A549 (cell line): ENCODE measurements at regions not wholly inside any gene's neighbourhood (a gene's known extent, or its start where the extent isn't known, plus 50 kb on each side); places are given as distances from the start of the nearest gene placed in this dataset.

Source experiments
- ATAC-seq, 2 experiments: fragments of 200-7000 bp in 1 of 2; fragments of >200 bp in 1 of 2; cut with Nextera tagmentation in 1 of 2; cut with Tn5 transposase in 1 of 2; 3 replicates each; pipeline versions ENCODE4 v1.8.0 to v1.9.1; 2018 to 2020; ENCODE audit warnings: mild to moderate bottlenecking in 1 of 2, moderate library complexity in 1 of 2
- CTCF ChIA-PET: fragments of 300-600 bp; sonication (Branson Sonifier 250); formaldehyde crosslinking; extraction: SDS; loops from one replicate; lab custom pipeline; 2021; ENCODE audit warnings: antibody characterized with exemption, inconsistent platforms; lab: Yijun Ruan, JAX
- POLR2A ChIA-PET: fragments of 350-600 bp; formaldehyde crosslinking; extraction: SDS; loops from one replicate; lab custom pipeline; 2021; ENCODE audit warnings: antibody characterized with exemption, inconsistent platforms; lab: Yijun Ruan, JAX
- DNase-seq, 2 experiments: peaks; one replicate each; pipeline versions ENCODE4 v3.0.0 to v3.0.0-alpha.2; 2011 to 2016; ENCODE audit warnings: low read depth in 1 of 2, low spot score in 1 of 2
- FAIRE-seq: peaks from 2 replicates; lab custom pipeline; 2011; peaks lifted over from hg19 to GRCh38; lab: Jason Lieb, UNC
- H3K27ac ChIP-seq, 2 experiments: fragments of >200 bp; sonication (Bioruptor Twin); formaldehyde crosslinking; 3 replicates each; pipeline ENCODE4 v1.5.1; 2016 to 2017
- H3K4me1 ChIP-seq: fragments of >200 bp; sonication (Bioruptor Twin); formaldehyde crosslinking; 3 replicates; pipeline ENCODE4 v1.6.1; 2016
- H3K4me2 ChIP-seq: fragments of >200 bp; sonication (Bioruptor Twin); formaldehyde crosslinking; 3 replicates; pipeline ENCODE4 v1.6.1; 2016
- H3K4me3 ChIP-seq: fragments of >200 bp; sonication (Bioruptor Twin); formaldehyde crosslinking; 3 replicates; pipeline ENCODE4 v1.5.1; 2016
- H3K9me3 ChIP-seq: fragments of >200 bp; sonication (Bioruptor Twin); formaldehyde crosslinking; 3 replicates; pipeline ENCODE4 v1.6.1; 2016
- CBX2 ChIP-seq: fragments of 200-600 bp; sonication (generic); IDR thresholded peaks from 2 replicates; pipeline ENCODE4 v1.6.1; 2016; ENCODE audit warnings: low read depth, mild to moderate bottlenecking, borderline replicate concordance
- CBX8 ChIP-seq: fragments of 200-600 bp; sonication (generic); IDR thresholded peaks from 2 replicates; pipeline ENCODE4 v1.6.1; 2016
- EHF ChIP-seq: fragments of 250-450 bp; sonication (Bioruptor Pico); IDR thresholded peaks from 2 replicates; pipeline ENCODE4 v1.5.0; 2020; ENCODE audit warnings: mild to moderate bottlenecking
- EP300 ChIP-seq, 2 experiments: fragments of >200 bp; sonication (Bioruptor Twin); formaldehyde crosslinking; IDR thresholded peaks; 2 replicates in 1 of 2; 3 replicates in 1 of 2; pipeline ENCODE4 v1.6.1; 2016 to 2017
- FOXS1 ChIP-seq: fragments of 250-450 bp; sonication (Bioruptor Pico); IDR thresholded peaks from 2 replicates; pipeline ENCODE4 v1.5.0; 2020; ENCODE audit warnings: mild to moderate bottlenecking, moderate library complexity
- HDAC2 ChIP-seq: fragments of 200-600 bp; sonication (generic); IDR thresholded peaks from 2 replicates; pipeline ENCODE4 v1.6.1; 2016
- HOXA7 ChIP-seq: fragments of 250-450 bp; sonication (Bioruptor Pico); IDR thresholded peaks from 2 replicates; pipeline ENCODE4 v1.5.0; 2020; ENCODE audit warnings: mild to moderate bottlenecking, moderate library complexity
- HOXB13 ChIP-seq: fragments of 250-450 bp; sonication (Bioruptor Pico); IDR thresholded peaks from 2 replicates; pipeline ENCODE4 v1.5.0; 2020; ENCODE audit warnings: low read depth, mild to moderate bottlenecking, moderate library complexity
- HOXB5 ChIP-seq: fragments of 250-450 bp; sonication (Bioruptor Pico); IDR thresholded peaks from 2 replicates; pipeline ENCODE4 v1.5.0; 2020; ENCODE audit warnings: mild to moderate bottlenecking, moderate library complexity
- JUN ChIP-seq, 2 experiments: fragments of >200 bp; sonication (Bioruptor Twin); formaldehyde crosslinking; IDR thresholded peaks; 2 replicates in 1 of 2; 3 replicates in 1 of 2; pipeline ENCODE4 v1.6.1; 2016 to 2017
- NR3C1 ChIP-seq: fragments of >200 bp; sonication (Bioruptor Twin); formaldehyde crosslinking; IDR thresholded peaks from 3 replicates; pipeline ENCODE4 v1.6.1; 2017
- PHF8 ChIP-seq: fragments of 200-600 bp; sonication (generic); IDR thresholded peaks from 2 replicates; pipeline ENCODE4 v1.6.1; 2016; ENCODE audit warnings: low read depth, mild to moderate bottlenecking, antibody characterized with exemption, moderate library complexity, borderline replicate concordance
- POLR2AphosphoS2 ChIP-seq: conservative IDR thresholded peaks from 2 replicates; pipeline ENCODE4 v1.6.1; 2012; ENCODE audit warnings: low read length, improper control_type of control experiment, inconsistent platforms
- RARB ChIP-seq: fragments of 250-450 bp; sonication (Bioruptor Pico); IDR thresholded peaks from 2 replicates; pipeline ENCODE4 v1.8.0; 2021; ENCODE audit warnings: mild to moderate bottlenecking, moderate library complexity
- RFX5 ChIP-seq: fragments of 450-650 bp; IDR thresholded peaks from 2 replicates; pipeline ENCODE4 v1.7.1; 2014; ENCODE audit warnings: antibody characterized with exemption, mild to moderate bottlenecking, moderate library complexity
- SMC3 ChIP-seq: fragments of >200 bp; sonication (Bioruptor Twin); formaldehyde crosslinking; IDR thresholded peaks from 3 replicates; pipeline ENCODE4 v1.6.1; 2018; ENCODE audit warnings: inconsistent platforms
- TP53 ChIP-seq: fragments of 250-450 bp; sonication (Bioruptor Pico); IDR thresholded peaks from 2 replicates; pipeline ENCODE4 v1.5.0; 2021; ENCODE audit warnings: mild to moderate bottlenecking, moderate library complexity
- ZC3H11A ChIP-seq: fragments of 450-650 bp; IDR thresholded peaks from 2 replicates; pipeline ENCODE4 v1.6.1; 2014; ENCODE audit warnings: antibody characterized with exemption, mild to moderate bottlenecking
- ZFP36 ChIP-seq: fragments of 450-650 bp; IDR thresholded peaks from 2 replicates; pipeline ENCODE4 v1.6.1; 2014; ENCODE audit warnings: borderline replicate concordance; ENCODE audit not compliant: partially characterized antibody
- ZNF302 ChIP-seq: fragments of 250-450 bp; sonication (Bioruptor Pico); IDR thresholded peaks from 2 replicates; pipeline ENCODE4 v1.9.0; 2021; ENCODE audit warnings: inconsistent platforms, mild to moderate bottlenecking, moderate library complexity
- WGBS: methylation state at CpG from one replicate; pipeline ENCODE4 v1.1.6; 2017; ENCODE audit errors: missing lambda C conversion rate; 5-methylcytosine and 5-hydroxymethylcytosine counted together
- TF ChIP-seq, protein P1 (sequence below): fragments of 200-600 bp; sonication (generic); IDR thresholded peaks from 2 replicates; pipeline ENCODE4 v1.6.1; 2016; ENCODE audit warnings: antibody characterized with exemption, mild to moderate bottlenecking, moderate library complexity
- TF ChIP-seq, protein P2 (sequence below): IDR thresholded peaks from 2 replicates; pipeline ENCODE4 v1.6.1; 2012

- no peak for ATAC-seq
- no peaks in the 10 kb centered on the region for H3K4me1 ChIP-seq
- no peak overlapping the region for H3K4me3 ChIP-seq
- no peak overlapping the region for H3K4me2 ChIP-seq
- TF ChIP-seq ZNF302 (CRISPR knock-in tag) (no peak), HDAC2 (no peak), HOXB5 (CRISPR knock-in tag) (no peak), HOXA7 (CRISPR knock-in tag) (no peak), FOXS1 (no peak), PHF8 (no peak), RFX5 (no peak), CBX2 (no peak), SMC3 (no peak), JUN (IDR thresholded peaks at IDR 0.05) (no peak)
- TF ChIP-seq, protein P1, sequence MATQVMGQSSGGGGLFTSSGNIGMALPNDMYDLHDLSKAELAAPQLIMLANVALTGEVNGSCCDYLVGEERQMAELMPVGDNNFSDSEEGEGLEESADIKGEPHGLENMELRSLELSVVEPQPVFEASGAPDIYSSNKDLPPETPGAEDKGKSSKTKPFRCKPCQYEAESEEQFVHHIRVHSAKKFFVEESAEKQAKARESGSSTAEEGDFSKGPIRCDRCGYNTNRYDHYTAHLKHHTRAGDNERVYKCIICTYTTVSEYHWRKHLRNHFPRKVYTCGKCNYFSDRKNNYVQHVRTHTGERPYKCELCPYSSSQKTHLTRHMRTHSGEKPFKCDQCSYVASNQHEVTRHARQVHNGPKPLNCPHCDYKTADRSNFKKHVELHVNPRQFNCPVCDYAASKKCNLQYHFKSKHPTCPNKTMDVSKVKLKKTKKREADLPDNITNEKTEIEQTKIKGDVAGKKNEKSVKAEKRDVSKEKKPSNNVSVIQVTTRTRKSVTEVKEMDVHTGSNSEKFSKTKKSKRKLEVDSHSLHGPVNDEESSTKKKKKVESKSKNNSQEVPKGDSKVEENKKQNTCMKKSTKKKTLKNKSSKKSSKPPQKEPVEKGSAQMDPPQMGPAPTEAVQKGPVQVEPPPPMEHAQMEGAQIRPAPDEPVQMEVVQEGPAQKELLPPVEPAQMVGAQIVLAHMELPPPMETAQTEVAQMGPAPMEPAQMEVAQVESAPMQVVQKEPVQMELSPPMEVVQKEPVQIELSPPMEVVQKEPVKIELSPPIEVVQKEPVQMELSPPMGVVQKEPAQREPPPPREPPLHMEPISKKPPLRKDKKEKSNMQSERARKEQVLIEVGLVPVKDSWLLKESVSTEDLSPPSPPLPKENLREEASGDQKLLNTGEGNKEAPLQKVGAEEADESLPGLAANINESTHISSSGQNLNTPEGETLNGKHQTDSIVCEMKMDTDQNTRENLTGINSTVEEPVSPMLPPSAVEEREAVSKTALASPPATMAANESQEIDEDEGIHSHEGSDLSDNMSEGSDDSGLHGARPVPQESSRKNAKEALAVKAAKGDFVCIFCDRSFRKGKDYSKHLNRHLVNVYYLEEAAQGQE = no peak
- no peaks in the 10 kb centered on the region for H3K9me3 ChIP-seq
- ChIA-PET CTCF (interaction anchor here (0.6 kb wide), 1 partner anchor 1463 kb away, joined by 3 read pairs; no protein-coding TSS in a partner anchor), POLR2A (no interaction called here)
- DNase-seq = no peak
- no peak for FAIRE-seq
- 32% methylated on average over 6 of the region's 6 CpGs for WGBS
- no peak overlapping the region for H3K27ac ChIP-seq
Observed at GRCh38 chr4:181245326-181245725, 997.9 kb upstream of the TENM3 start.

DNA sequence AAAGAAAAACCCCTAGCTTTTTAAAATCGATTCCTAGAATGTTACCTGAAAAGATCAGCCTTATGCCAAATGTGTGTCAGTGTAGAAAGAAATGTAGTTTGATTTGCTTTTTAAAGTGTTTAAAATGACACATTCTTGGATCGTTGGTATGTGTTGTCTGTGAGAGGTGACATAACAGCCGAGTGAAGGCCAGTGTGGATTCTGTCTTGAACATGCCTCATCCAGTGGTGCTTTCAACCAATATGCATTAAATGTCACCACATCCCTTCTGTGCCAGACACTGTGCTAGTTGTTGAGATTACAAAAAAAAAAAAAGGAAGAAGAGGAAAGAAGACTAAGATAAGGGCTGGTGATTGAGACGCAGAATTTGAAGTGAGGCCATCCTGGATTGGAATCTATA is 994.2 kb upstream of the TENM3 start:
- no peak for FAIRE-seq
- no peak overlapping the region for H3K4me2 ChIP-seq
- DNase-seq = no peak
- no peak for ATAC-seq
- WGBS = under 1% methylated on average over 4 of the region's 4 CpGs
- no peaks in the 10 kb centered on the region for H3K9me3 ChIP-seq
- no peak overlapping the region for H3K27ac ChIP-seq
- ChIA-PET CTCF (no interaction called here), POLR2A (no interaction called here)
- no peaks in the 10 kb centered on the region for H3K4me1 ChIP-seq
- H3K4me3 ChIP-seq = no peak overlapping the region
- TF ChIP-seq EHF (CRISPR knock-in tag) (no peak), POLR2AphosphoS2 (no peak), HOXB13 (CRISPR knock-in tag) (no peak), CBX2 (no peak), NR3C1 (no peak), EP300 (IDR thresholded peaks at IDR 0.05) (no peak), RARB (no peak), SMC3 (no peak), ZFP36 (no peak)
- TF ChIP-seq, all 56 proteins: peak for 0

GRCh38 chr4:181254771-181255170 is 988.4 kb upstream of the TENM3 start:
- FAIRE-seq (no peak), ATAC-seq (no peak), DNase-seq (no peak)
- Histone ChIP-seq H3K9me3 (no peaks in the 10 kb centered on the region), H3K4me3 (no peak overlapping the region), H3K4me2 (no peak overlapping the region), H3K4me1 (no peaks in the 10 kb centered on the region), H3K27ac (no peak overlapping the region)
- ChIA-PET CTCF (interaction anchor here (0.7 kb wide), 1 partner anchor 198 kb away, joined by 3 read pairs; no protein-coding TSS in a partner anchor), POLR2A (no interaction called here)
- WGBS = 11% methylated on average over 6 of the region's 6 CpGs
- TF ChIP-seq TP53 (CRISPR knock-in tag) (no peak), CBX8 (no peak), EP300 (IDR thresholded peaks at IDR 0.05) (no peak), RARB (no peak), ZC3H11A (no peak)
- TF ChIP-seq, protein P1 = no peak
- TF ChIP-seq, protein P2, sequence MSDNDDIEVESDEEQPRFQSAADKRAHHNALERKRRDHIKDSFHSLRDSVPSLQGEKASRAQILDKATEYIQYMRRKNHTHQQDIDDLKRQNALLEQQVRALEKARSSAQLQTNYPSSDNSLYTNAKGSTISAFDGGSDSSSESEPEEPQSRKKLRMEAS = no peak
